ENCODE measurements at regions not wholly inside any gene's neighbourhood (a gene's known extent, or its start where the extent isn't known, plus 50 kb on each side); places are given as distances from the start of the nearest gene placed in this dataset.

- no peak overlapping the region for H3K4me3 ChIP-seq (replicated peaks; ENCODE audit: low read depth, low read length)
- no peak for TF ChIP-seq CTCF (IDR thresholded peaks at IDR 0.05; ENCODE audit: low read length, missing control alignments)
- DNase-seq (ENCODE audit: low read depth) = no peak
Measured at GRCh38 chr4:95754667-95755066, 85.2 kb upstream of the PDHA2 start.

GRCh38 chr4:95749204-95749603 is 90.7 kb upstream of the PDHA2 start:
- H3K4me3 ChIP-seq (replicated peaks; ENCODE audit: low read depth, low read length) = no peak overlapping the region
- DNase-seq (ENCODE audit: low read depth) = no peak
- no peak for TF ChIP-seq CTCF (IDR thresholded peaks at IDR 0.05; ENCODE audit: low read length, missing control alignments)

GRCh38 chr4:95742872-95743271 is 97.0 kb upstream of the PDHA2 start:
- TF ChIP-seq CTCF (IDR thresholded peaks at IDR 0.05; ENCODE audit: low read length, missing control alignments) = no peak
- DNase-seq (ENCODE audit: low read depth) = peak; percentile 26
- H3K4me3 ChIP-seq (replicated peaks; ENCODE audit: low read depth, low read length) = no peak overlapping the region

- DNase-seq (ENCODE audit: low read depth) = no peak
- H3K4me3 ChIP-seq (replicated peaks; ENCODE audit: low read depth, low read length) = no peak overlapping the region
- no peak for TF ChIP-seq CTCF (IDR thresholded peaks at IDR 0.05; ENCODE audit: low read length, missing control alignments)
Measured at GRCh38 chr4:95742179-95742578, 97.7 kb upstream of the PDHA2 start.

- no peak for TF ChIP-seq CTCF (IDR thresholded peaks at IDR 0.05; ENCODE audit: low read length, missing control alignments)
- no peak overlapping the region for H3K4me3 ChIP-seq (replicated peaks; ENCODE audit: low read depth, low read length)
- DNase-seq (ENCODE audit: low read depth) = peak; percentile 49
Measured at GRCh38 chr4:95732061-95732460, 107.8 kb upstream of the PDHA2 start.

GRCh38 chr4:95729596-95729995 is 110.3 kb upstream of the PDHA2 start:
- no peak overlapping the region for H3K4me3 ChIP-seq (replicated peaks; ENCODE audit: low read depth, low read length)
- no peak for TF ChIP-seq CTCF (IDR thresholded peaks at IDR 0.05; ENCODE audit: low read length, missing control alignments)
- no peak for DNase-seq (ENCODE audit: low read depth)

GRCh38 chr4:95728145-95728544 is 111.7 kb upstream of the PDHA2 start:
- no peak for TF ChIP-seq CTCF (IDR thresholded peaks at IDR 0.05; ENCODE audit: low read length, missing control alignments)
- peak; percentile 89 for DNase-seq (ENCODE audit: low read depth)
- H3K4me3 ChIP-seq (replicated peaks; ENCODE audit: low read depth, low read length) = no peak overlapping the region
